ENCODE measurements at regions not wholly inside any gene's neighbourhood (a gene's known extent, or its start where the extent isn't known, plus 50 kb on each side); places are given as distances from the start of the nearest gene placed in this dataset.

- in situ Hi-C loops (cut with HindIII; ENCODE audit: low sequenced_read_pairs): no loop called here
Measured at GRCh38 chr20:41952166-41952565, 334.0 kb upstream of the CHD6 start.

DNA sequence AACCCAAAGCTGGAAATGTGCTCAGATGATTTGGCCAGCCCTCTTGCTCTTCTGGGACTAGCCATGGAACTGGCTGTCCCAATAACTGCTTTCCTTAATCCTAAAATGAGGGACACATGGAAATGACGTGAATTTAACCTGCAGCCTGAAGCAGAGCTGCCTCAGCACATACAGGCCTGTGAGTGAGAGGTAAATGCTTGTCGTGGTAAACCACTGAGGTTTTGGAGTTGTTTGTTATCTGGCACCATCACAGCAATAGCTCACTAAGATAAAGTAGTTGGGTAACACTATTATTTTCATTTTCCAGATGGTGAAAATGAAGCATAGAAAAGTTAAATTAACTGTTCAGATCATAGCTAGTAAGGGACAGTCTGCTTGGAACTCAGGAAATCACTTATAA, 333.4 kb upstream of the CHD6 start:
- in situ Hi-C loops (cut with HindIII; ENCODE audit: low sequenced_read_pairs): no loop called here

GRCh38 chr20:41939659-41940058, 321.5 kb upstream of the CHD6 start:
- in situ Hi-C loops (cut with HindIII; ENCODE audit: low sequenced_read_pairs): no loop called here

DNA sequence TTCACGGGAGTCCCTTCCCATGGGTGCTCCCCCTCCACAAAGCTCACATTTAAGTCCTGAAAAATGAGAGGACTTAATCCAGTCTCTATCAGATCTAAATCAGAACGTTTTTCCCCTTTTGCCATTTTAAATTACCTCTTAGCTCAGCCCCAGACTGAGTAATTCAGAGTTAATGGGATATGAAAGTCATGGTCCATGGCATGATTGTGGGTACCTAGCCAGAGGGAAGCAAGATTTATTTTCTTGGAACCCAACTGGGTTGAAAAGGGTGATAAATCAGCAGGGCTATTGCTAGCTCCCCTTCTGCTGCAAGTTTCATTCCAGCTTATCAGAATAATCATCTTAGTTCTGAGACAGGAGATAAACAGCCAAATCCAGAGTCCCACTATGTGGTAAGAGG, 320.2 kb upstream of the CHD6 start:
- in situ Hi-C loops (cut with HindIII; ENCODE audit: low sequenced_read_pairs): no loop called here

DNA sequence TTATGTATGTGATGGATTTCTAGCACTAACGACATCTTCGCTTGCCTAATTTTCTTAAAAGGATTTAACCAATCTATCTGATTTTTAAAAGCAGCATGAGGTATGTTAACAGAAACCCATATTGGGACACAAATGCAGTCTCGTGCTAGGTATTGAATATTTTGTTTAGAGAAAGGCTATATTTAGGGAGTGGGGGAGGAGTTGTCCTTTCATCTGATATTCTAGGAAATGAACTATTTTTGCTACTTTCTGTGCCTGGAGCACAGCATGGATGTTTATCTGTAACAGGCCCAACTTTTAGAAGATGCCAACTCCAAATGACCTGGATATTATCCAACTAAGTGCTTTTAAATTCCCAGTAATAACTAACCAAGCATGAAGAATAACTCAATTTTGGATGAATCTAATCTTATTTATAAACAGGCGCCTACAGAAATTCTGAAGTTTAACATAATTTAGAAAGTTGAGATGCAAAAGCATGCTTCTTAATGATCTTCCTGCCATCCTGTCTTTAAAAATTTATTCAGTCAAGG, 317.1 kb upstream of the CHD6 start:
- in situ Hi-C loops (cut with HindIII; ENCODE audit: low sequenced_read_pairs): no loop called here

GRCh38 chr20:41932431-41932830, 314.3 kb upstream of the CHD6 start:
- in situ Hi-C loops (cut with HindIII; ENCODE audit: low sequenced_read_pairs): no loop called here

GRCh38 chr20:41927655-41928054, 309.5 kb upstream of the CHD6 start:
- in situ Hi-C loops (cut with HindIII; ENCODE audit: low sequenced_read_pairs): no loop called here

DNA sequence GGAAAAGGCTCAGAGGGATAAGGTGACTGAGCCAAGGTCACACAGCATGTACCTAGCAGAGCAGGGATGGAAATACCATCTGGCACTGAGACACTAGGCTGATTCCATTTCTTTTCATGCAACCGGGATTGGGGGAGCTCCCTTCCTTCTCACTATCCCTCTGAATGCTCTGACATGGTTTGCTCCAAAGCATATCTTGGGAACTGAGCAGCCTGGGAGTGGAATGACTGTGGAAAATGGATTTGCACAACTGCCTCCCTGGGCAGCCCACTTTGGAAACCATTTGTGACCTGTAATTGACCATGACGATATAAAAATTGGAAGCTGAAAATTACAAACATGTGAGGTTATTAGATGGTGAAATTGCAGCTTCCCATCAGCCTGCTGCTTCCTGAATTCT, 309.0 kb upstream of the CHD6 start:
- in situ Hi-C loops (cut with HindIII; ENCODE audit: low sequenced_read_pairs): no loop called here

GRCh38 chr20:41925476-41925875, 307.3 kb upstream of the CHD6 start:
- in situ Hi-C loops (cut with HindIII; ENCODE audit: low sequenced_read_pairs): no loop called here

DNA sequence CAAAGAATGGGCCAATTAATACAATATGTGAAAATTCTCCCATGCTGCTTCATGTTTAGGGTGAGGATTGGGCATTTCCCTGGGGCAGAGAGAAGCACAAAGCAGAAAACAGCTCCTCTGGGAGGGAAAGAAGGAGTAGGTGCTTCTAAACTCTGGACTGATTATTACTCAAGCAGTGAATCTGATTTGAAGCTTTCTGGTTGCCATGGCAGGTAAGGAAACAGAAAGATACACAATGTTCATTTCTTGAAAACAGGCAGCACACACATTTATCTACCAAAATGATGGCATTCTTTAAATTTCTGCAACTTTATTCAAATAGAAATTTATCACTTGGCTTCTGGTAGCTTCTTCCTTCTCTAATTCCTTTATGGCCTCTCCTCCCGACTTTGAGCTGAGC, 305.4 kb upstream of the CHD6 start:
- in situ Hi-C loops (cut with HindIII; ENCODE audit: low sequenced_read_pairs): no loop called here

DNA sequence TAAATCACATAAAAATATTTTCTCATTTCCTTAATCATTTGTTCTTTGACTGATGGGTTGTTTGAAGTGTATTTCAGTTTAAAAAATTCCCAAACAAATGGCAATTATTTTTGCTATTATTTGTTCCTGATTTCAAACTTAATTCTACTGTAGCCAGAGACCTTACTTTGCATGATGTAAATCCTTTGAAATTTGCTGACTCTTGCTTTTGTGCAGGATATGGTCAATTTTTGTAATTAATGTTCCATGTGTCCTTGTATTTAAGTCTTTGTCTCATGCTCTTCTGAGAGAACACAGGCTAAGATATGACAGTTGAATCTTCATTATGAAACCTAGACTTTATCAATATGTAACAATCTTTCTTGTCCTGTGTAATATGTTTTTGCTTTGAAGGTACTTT, 295.0 kb upstream of the CHD6 start:
- in situ Hi-C loops (cut with HindIII; ENCODE audit: low sequenced_read_pairs): no loop called here

DNA sequence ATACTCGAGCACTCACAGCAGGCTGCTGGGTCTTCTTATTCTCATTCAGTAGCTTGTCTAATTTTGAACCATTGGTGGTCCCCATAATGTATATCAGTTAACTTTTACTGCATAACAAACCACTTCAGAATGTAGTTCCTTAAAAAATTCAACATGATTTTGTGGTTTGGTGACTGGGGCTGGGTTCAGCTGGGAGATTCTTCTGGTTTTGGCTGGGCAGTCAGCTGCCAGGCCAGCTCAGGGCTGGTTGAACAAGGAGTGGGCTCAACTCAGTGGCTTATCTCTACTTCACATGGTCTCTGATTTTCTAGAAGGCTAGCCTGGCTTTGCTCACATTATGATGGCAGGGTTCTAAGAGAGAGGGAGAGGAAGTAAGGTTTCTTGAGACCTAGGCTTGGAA, 292.4 kb upstream of the CHD6 start:
- in situ Hi-C loops (cut with HindIII; ENCODE audit: low sequenced_read_pairs): no loop called here

DNA sequence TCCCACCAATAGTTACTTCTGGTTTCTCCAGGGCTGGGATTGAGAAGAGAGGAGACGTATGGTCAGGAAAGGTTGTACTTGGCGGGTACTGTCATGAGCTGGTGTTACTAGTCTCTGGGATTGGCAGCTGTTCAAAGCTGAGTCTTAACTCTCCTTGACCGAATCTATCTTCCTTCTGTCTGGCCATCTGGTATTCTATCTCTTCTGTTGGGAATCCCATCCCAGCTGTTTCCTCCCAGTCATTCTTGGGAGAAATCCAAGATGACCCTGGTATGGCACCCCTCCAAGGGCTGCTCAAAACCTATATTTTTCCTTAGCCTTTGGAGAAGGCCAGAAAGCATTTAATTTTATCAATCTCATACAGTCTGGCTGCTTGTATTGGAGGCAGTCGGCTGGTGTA, 287.0 kb upstream of the CHD6 start:
- in situ Hi-C loops (cut with HindIII; ENCODE audit: low sequenced_read_pairs): no loop called here

- in situ Hi-C loops (cut with HindIII; ENCODE audit: low sequenced_read_pairs): no loop called here
Measured at GRCh38 chr20:41903586-41903985, 285.4 kb upstream of the CHD6 start.

DNA sequence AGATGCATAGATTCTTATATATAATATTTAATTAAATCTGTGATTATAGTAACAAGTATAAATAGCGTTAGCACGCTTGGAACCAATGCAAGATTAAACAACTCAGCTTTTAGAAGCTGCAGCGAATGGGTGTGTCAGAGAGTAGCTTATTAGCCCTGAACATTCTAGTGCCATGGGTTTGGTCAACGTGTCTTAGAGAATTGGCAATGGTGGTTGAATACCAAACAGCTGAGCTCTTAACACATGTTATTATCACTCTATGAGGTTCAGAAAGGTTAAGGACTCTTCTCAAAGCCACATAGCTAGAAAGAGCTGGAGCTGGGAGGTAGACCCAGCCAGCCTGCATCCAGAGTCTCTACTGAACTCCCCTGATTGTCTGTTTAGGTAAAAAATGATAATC, 284.2 kb upstream of the CHD6 start:
- in situ Hi-C loops (cut with HindIII; ENCODE audit: low sequenced_read_pairs): no loop called here

- in situ Hi-C loops (cut with HindIII; ENCODE audit: low sequenced_read_pairs): no loop called here
Measured at GRCh38 chr20:41900201-41900691, 282.1 kb upstream of the CHD6 start.

DNA sequence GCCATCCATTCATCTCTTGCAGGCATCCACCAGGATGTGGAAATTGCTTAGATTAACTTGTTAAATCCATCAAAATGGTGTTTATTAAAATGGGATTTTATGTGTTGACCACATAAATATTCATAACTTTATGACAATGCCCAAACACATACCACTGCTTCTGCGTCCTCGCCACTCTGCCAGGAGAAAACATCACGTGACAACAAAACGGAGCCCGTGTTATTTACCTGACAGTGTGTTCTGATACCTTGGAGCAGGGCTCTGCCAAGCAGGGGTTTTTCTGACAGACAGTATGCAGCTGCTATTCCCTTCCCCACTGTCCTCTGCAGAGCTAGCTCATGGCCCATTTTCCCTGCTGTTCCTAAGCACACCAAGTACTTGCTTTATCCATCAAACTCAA, 279.5 kb upstream of the CHD6 start:
- in situ Hi-C loops (cut with HindIII; ENCODE audit: low sequenced_read_pairs): no loop called here

GRCh38 chr20:41895241-41896032, 277.3 kb upstream of the CHD6 start:
- in situ Hi-C loops (cut with HindIII; ENCODE audit: low sequenced_read_pairs): no loop called here

GRCh38 chr20:41894255-41894963, 276.2 kb upstream of the CHD6 start:
- in situ Hi-C loops (cut with HindIII; ENCODE audit: low sequenced_read_pairs): no loop called here

DNA sequence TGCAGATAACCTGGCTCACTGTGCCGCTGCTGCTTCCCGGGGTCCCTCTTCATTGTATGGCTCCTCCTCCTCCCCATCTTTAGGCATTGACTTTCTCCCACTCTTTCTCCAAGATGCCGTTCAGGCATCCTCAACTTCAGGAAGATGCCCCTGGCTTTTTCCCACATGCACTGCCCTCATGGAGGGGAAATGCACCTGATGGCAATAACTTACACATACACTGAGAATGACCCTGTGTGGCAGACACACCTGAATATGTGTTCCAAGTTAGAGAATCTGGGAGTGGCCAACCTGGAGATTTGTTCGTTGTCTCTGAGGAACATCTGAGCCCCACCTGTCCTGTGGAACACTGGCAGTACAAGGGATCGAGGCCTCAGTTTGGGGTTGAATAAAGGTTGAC, 273.9 kb upstream of the CHD6 start:
- in situ Hi-C loops (cut with HindIII; ENCODE audit: low sequenced_read_pairs): no loop called here

DNA sequence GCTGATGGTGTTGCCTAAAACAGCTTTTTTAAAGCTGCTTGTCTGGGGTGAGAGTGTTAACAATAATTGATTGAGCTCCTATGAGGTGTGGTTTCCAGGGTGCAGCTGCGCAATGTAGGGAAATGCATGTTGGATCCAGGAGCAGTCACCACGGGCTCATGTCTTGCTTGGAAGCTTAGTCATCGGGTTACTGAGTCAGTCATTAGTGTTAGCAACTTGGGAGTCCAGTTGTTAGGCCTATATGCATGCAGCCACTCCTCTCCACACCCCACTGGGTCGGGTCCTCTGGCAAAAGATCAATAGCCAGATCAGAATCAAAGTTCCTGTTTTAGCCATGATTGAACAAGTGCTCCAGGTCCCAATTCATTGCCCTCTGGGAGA, 271.7 kb upstream of the CHD6 start:
- in situ Hi-C loops (cut with HindIII; ENCODE audit: low sequenced_read_pairs): loop anchor here (5.0 to 10.0 kb wide), 2 partner anchors 38 to 515 kb away; no protein-coding TSS in a partner anchor
